Osteoblast (primary cell): ENCODE measurements at regions not wholly inside any gene's neighbourhood (a gene's known extent, or its start where the extent isn't known, plus 50 kb on each side); places are given as distances from the start of the nearest gene placed in this dataset.

ENCODE experiments used
- DNase-seq: peaks from one replicate; pipeline ENCODE4 v3.0.0; 2011; ENCODE audit warnings: low spot score, mixed read lengths; ENCODE audit not compliant: insufficient read length; ENCODE audit errors: missing footprints
- H2AFZ ChIP-seq: 2 replicates; pipeline ENCODE4 v1.6.0; 2011; ENCODE audit warnings: mild to moderate bottlenecking, low read length
- H3K27ac ChIP-seq: 2 replicates; pipeline ENCODE4 v1.5.1; 2011; ENCODE audit warnings: mild to moderate bottlenecking, low read depth, low read length, moderate library complexity
- H3K27me3 ChIP-seq: 2 replicates; pipeline ENCODE4 v1.6.0; 2012; ENCODE audit warnings: mild to moderate bottlenecking, control low read depth, inconsistent platforms, low read length, moderate library complexity; ENCODE audit not compliant: insufficient read depth
- H3K36me3 ChIP-seq: 2 replicates; pipeline ENCODE4 v1.5.1; 2011; ENCODE audit warnings: mild to moderate bottlenecking, low read length, control low read depth, moderate library complexity; ENCODE audit not compliant: insufficient read depth
- H3K4me1 ChIP-seq: 2 replicates; pipeline ENCODE4 v1.5.1; 2011; ENCODE audit warnings: mild to moderate bottlenecking, low read length, control low read depth, moderate library complexity; ENCODE audit not compliant: insufficient read depth
- H3K4me2 ChIP-seq: 2 replicates; pipeline ENCODE4 v1.6.0; 2011; ENCODE audit warnings: mild to moderate bottlenecking, low read length; ENCODE audit not compliant: insufficient read depth
- H3K4me3 ChIP-seq: fragments of 200-600 bp; sonication (generic); 3 replicates; pipeline ENCODE4 v1.5.1; 2012; ENCODE audit warnings: mild to moderate bottlenecking, low read length, inconsistent platforms; ENCODE audit not compliant: insufficient read depth
- H3K79me2 ChIP-seq: 2 replicates; pipeline ENCODE4 v1.6.0; 2012; ENCODE audit warnings: mild to moderate bottlenecking, low read length, control low read depth, inconsistent platforms; ENCODE audit not compliant: insufficient read depth
- H3K9me3 ChIP-seq: 2 replicates; pipeline ENCODE4 v1.5.1; 2011; ENCODE audit warnings: low read depth, low read length, control low read depth
- H4K20me1 ChIP-seq: 2 replicates; pipeline ENCODE4 v1.6.0; 2012; ENCODE audit warnings: mild to moderate bottlenecking, low read length, control low read depth; ENCODE audit not compliant: insufficient read depth
- CTCF ChIP-seq: IDR thresholded peaks from 2 replicates; pipeline ENCODE4 v1.5.1; 2011; ENCODE audit warnings: mild to moderate bottlenecking, low read depth, low read length, moderate library complexity; ENCODE audit errors: extremely low read depth

GRCh38 chr7:136640977-136641376 lies 227.5 kb upstream of the CHRM2 start:
- no peaks in the 10 kb centered on the region for H3K9me3 ChIP-seq
- no peak for TF ChIP-seq CTCF
- no peaks in the 10 kb centered on the region for H3K27me3 ChIP-seq
- no peaks in the 10 kb centered on the region for H3K79me2 ChIP-seq
- H3K4me3 ChIP-seq: no peak overlapping the region
- H3K27ac ChIP-seq: no peak overlapping the region
- H3K36me3 ChIP-seq: no peaks in the 10 kb centered on the region
- H3K4me2 ChIP-seq: no peak overlapping the region
- no peak for DNase-seq
- H3K4me1 ChIP-seq: no peaks in the 10 kb centered on the region
- H2AFZ ChIP-seq: no peak overlapping the region
- H4K20me1 ChIP-seq: no peaks in the 10 kb centered on the region

GRCh38 chr7:136637813-136638212 lies 230.6 kb upstream of the CHRM2 start:
- H3K27me3 ChIP-seq: no peaks in the 10 kb centered on the region
- TF ChIP-seq CTCF: no peak
- H3K4me2 ChIP-seq: no peak overlapping the region
- H3K79me2 ChIP-seq: no peaks in the 10 kb centered on the region
- no peaks in the 10 kb centered on the region for H3K36me3 ChIP-seq
- H3K4me1 ChIP-seq: no peaks in the 10 kb centered on the region
- no peak overlapping the region for H2AFZ ChIP-seq
- no peaks in the 10 kb centered on the region for H3K9me3 ChIP-seq
- DNase-seq: peak; percentile 49
- no peaks in the 10 kb centered on the region for H4K20me1 ChIP-seq
- H3K27ac ChIP-seq: no peak overlapping the region
- no peak overlapping the region for H3K4me3 ChIP-seq

- no peak for DNase-seq
- H4K20me1 ChIP-seq: no peaks in the 10 kb centered on the region
- no peak for TF ChIP-seq CTCF
- H3K4me2 ChIP-seq: no peak overlapping the region
- no peaks in the 10 kb centered on the region for H3K9me3 ChIP-seq
- no peak overlapping the region for H2AFZ ChIP-seq
- H3K79me2 ChIP-seq: no peaks in the 10 kb centered on the region
- H3K27me3 ChIP-seq: no peaks in the 10 kb centered on the region
- H3K4me1 ChIP-seq: no peaks in the 10 kb centered on the region
- H3K27ac ChIP-seq: no peak overlapping the region
- no peaks in the 10 kb centered on the region for H3K36me3 ChIP-seq
- no peak overlapping the region for H3K4me3 ChIP-seq
Measured at GRCh38 chr7:136635751-136636150, 232.7 kb upstream of the CHRM2 start.

- no peaks in the 10 kb centered on the region for H3K9me3 ChIP-seq
- no peaks in the 10 kb centered on the region for H3K4me1 ChIP-seq
- DNase-seq: no peak
- H2AFZ ChIP-seq: no peak overlapping the region
- H3K79me2 ChIP-seq: no peaks in the 10 kb centered on the region
- no peaks in the 10 kb centered on the region for H4K20me1 ChIP-seq
- no peak overlapping the region for H3K4me3 ChIP-seq
- H3K27ac ChIP-seq: no peak overlapping the region
- no peaks in the 10 kb centered on the region for H3K27me3 ChIP-seq
- no peaks in the 10 kb centered on the region for H3K36me3 ChIP-seq
- TF ChIP-seq CTCF: no peak
- no peak overlapping the region for H3K4me2 ChIP-seq
Measured at GRCh38 chr7:136618818-136619217, 249.6 kb upstream of the CHRM2 start.
